Panc1 (cell line): ENCODE measurements at regions not wholly inside any gene's neighbourhood (a gene's known extent, or its start where the extent isn't known, plus 50 kb on each side); places are given as distances from the start of the nearest gene placed in this dataset.

Experiments
- ATAC-seq: fragments of 200-7000 bp; cut with Tn5 transposase; 2 replicates; pipeline ENCODE4 v1.9.1; 2020; ENCODE audit warnings: mild to moderate bottlenecking, moderate library complexity
- BruUV-seq: library from RNA; stranded (reverse); fragments of 400-500 nt; replicated peaks from 2 replicates; lab custom pipeline; 2021; lab: Mats Ljungman, UMichigan
- CTCF ChIA-PET: fragments of 300-600 bp; sonication (Branson Sonifier 250); formaldehyde crosslinking; loops from one replicate; lab custom pipeline; 2022; ENCODE audit warnings: antibody characterized with exemption; lab: Charles Lee
- POLR2A ChIA-PET: fragments of 300-600 bp; sonication (Branson Sonifier 250); formaldehyde crosslinking; loops from one replicate; lab custom pipeline; 2022; ENCODE audit warnings: antibody characterized with exemption; lab: Charles Lee
- DNase-seq: peaks from one replicate; pipeline ENCODE4 v3.0.0-alpha.2; 2010; ENCODE audit warnings: low read depth, low spot score
- H3K27ac ChIP-seq: 2 replicates; pipeline ENCODE4 v1.5.1; 2011; ENCODE audit warnings: mild to moderate bottlenecking, low read length, inconsistent platforms
- H3K27me3 ChIP-seq: fragments of 200-500 bp; sonication (Bioruptor generic); 2 replicates; pipeline ENCODE4 v1.6.0; 2014; ENCODE audit warnings: low read length, inconsistent platforms; ENCODE audit not compliant: control insufficient read depth, insufficient read depth
- H3K36me3 ChIP-seq: fragments of 200-500 bp; sonication (Bioruptor generic); 2 replicates; pipeline ENCODE4 v1.5.1; 2014; ENCODE audit warnings: inconsistent platforms, mild to moderate bottlenecking, low read length, moderate library complexity; ENCODE audit not compliant: control insufficient read depth, insufficient read depth
- H3K4me1 ChIP-seq: 2 replicates; pipeline ENCODE4 v1.5.1; 2011; ENCODE audit warnings: inconsistent platforms, mild to moderate bottlenecking, low read length, moderate library complexity; ENCODE audit not compliant: control insufficient read depth, insufficient read depth
- H3K4me3 ChIP-seq, 2 experiments: 2 replicates each; pipeline ENCODE4 v1.5.1; 2011 to 2012; ENCODE audit warnings: low read depth in 2 of 2, low read length in 2 of 2, mild to moderate bottlenecking in 2 of 2, inconsistent platforms in 1 of 2, moderate library complexity in 1 of 2
- H3K9me3 ChIP-seq: fragments of 200-500 bp; sonication (Bioruptor generic); 2 replicates; pipeline ENCODE4 v1.5.1; 2014; ENCODE audit warnings: low read depth, mild to moderate bottlenecking, inconsistent platforms, low read length, moderate library complexity; ENCODE audit not compliant: control insufficient read depth, insufficient read depth
- CTCF ChIP-seq: fragments of 450-650 bp; IDR thresholded peaks from 2 replicates; pipeline ENCODE4 v1.5.1; 2017; ENCODE audit warnings: mild to moderate bottlenecking
- POLR2AphosphoS5 ChIP-seq: IDR thresholded peaks from 2 replicates; pipeline ENCODE4 v1.6.1; 2012; ENCODE audit warnings: mild to moderate bottlenecking, low read depth, low read length, moderate library complexity
- REST ChIP-seq, 2 experiments: IDR thresholded peaks; 2 replicates each; pipeline ENCODE4 v1.6.1; 2011 to 2012; ENCODE audit warnings: low read depth in 2 of 2, control low read depth in 1 of 2, low read length in 1 of 2, mild to moderate bottlenecking in 1 of 2, moderate library complexity in 1 of 2; ENCODE audit not compliant: insufficient read depth in 1 of 2
- SIN3A ChIP-seq: IDR thresholded peaks from 2 replicates; pipeline ENCODE4 v1.6.1; 2012; ENCODE audit warnings: low read depth, mild to moderate bottlenecking, low read length, moderate library complexity, borderline replicate concordance; ENCODE audit not compliant: insufficient read depth
- TCF7L2 ChIP-seq: IDR thresholded peaks from 2 replicates; pipeline ENCODE4 v1.6.1; 2011; ENCODE audit warnings: mild to moderate bottlenecking, low read depth, low read length, inconsistent platforms
- in situ Hi-C: cut with HindIII; loops from 2 replicates; pipeline ENCODE4 v1.10.0; 2016; ENCODE audit warnings: low sequenced_read_pairs, low pct_unique_long_range_greater_than_20kb
- intact Hi-C: fragments of 100-400 bp; cut with micrococcal nuclease; formaldehyde crosslinking; loops from one replicate; pipeline ENCODE4 v1.10.0; 2022; ENCODE audit not compliant: unreplicated experiment

GRCh38 chr6:40098774-40099173 is 164.5 kb upstream of the MOCS1 start:
- BruUV-seq: no TSS peak
- ChIA-PET POLR2A (no interaction called here), CTCF (no interaction called here)
- Histone ChIP-seq H3K4me3 (no peak overlapping the region), H3K36me3 (no peaks in the 10 kb centered on the region), H3K4me1 (no peaks in the 10 kb centered on the region), H3K27ac (no peak overlapping the region), H3K27me3 (no peaks in the 10 kb centered on the region), H3K9me3 (no peaks in the 10 kb centered on the region)
- in situ Hi-C loops (no loop called here), intact Hi-C loops (no loop called here)
- ATAC-seq (no peak), DNase-seq (no peak)
- TF ChIP-seq POLR2AphosphoS5 (no peak), REST (IDR thresholded peaks at IDR 0.05; ENCODE audit: insufficient read depth in 1 of 2, low read depth in 2 of 2, low read length in 1 of 2) (no peak), CTCF (no peak), TCF7L2 (no peak), SIN3A (no peak)

GRCh38 chr6:40097590-40097989 is 163.3 kb upstream of the MOCS1 start:
- Histone ChIP-seq H3K9me3 (no peaks in the 10 kb centered on the region), H3K4me3 (no peak overlapping the region), H3K27ac (no peak overlapping the region), H3K36me3 (no peaks in the 10 kb centered on the region), H3K4me1 (no peaks in the 10 kb centered on the region), H3K27me3 (no peaks in the 10 kb centered on the region)
- no TSS peak for BruUV-seq
- no peak for DNase-seq
- intact Hi-C loops (no loop called here), in situ Hi-C loops (no loop called here)
- no peak for TF ChIP-seq REST (IDR thresholded peaks at IDR 0.05; ENCODE audit: insufficient read depth in 1 of 2, low read depth in 2 of 2, low read length in 1 of 2)
- TF ChIP-seq CTCF: no peak
- TF ChIP-seq SIN3A: no peak
- TF ChIP-seq TCF7L2: no peak
- TF ChIP-seq POLR2AphosphoS5: no peak
- CTCF ChIA-PET: no interaction called here
- no peak for ATAC-seq
- POLR2A ChIA-PET: no interaction called here
